ENCODE measurements at regions not wholly inside any gene's neighbourhood (a gene's known extent, or its start where the extent isn't known, plus 50 kb on each side); places are given as distances from the start of the nearest gene placed in this dataset.

- no peak overlapping the region for H3K9ac ChIP-seq (ENCODE audit: low read length)
- no peaks in the 10 kb centered on the region for H3K27me3 ChIP-seq (ENCODE audit: control insufficient read depth in 1 of 2, insufficient read depth in 2 of 2, low read length in 2 of 2)
- no peaks in the 10 kb centered on the region for H3K36me3 ChIP-seq (ENCODE audit: insufficient read depth, low read length)
- H3K4me1 ChIP-seq (ENCODE audit: insufficient read depth, low read length), result peaks cover 3% of the 10 kb centered on the region
- H3K9me3 ChIP-seq (ENCODE audit: low read length), result no peaks in the 10 kb centered on the region
- no peak overlapping the region for H3K27ac ChIP-seq (ENCODE audit: low read depth, low read length)
- no peak overlapping the region for H3K4me3 ChIP-seq (ENCODE audit: low read depth in 1 of 2, low read length in 2 of 2)
Measured at GRCh38 chr5:110104726-110105669, 415.3 kb downstream of the MAN2A1 start.

DNA sequence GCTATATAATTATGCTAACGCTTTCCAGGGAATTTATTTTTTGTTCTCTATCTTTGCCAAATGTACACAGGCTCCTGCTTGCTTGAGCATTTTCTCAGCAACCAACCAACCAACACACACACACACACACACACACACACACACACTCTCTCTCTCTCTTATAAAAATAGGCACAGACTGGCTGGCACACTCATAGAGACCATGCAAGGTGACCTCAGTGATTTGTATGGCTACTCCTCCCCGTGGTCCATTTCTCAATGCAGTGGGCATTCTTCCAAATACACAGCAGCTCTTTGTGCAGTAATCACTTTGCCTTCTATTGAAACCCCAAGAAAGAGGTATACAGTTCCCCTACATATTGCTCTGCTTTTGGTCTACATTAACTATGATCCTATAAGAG lies 416.0 kb downstream of the MAN2A1 start:
- Histone ChIP-seq H3K9ac (ENCODE audit: low read length) (no peak overlapping the region), H3K36me3 (ENCODE audit: insufficient read depth, low read length) (no peaks in the 10 kb centered on the region), H3K4me1 (ENCODE audit: insufficient read depth, low read length) (no peaks in the 10 kb centered on the region), H3K4me3 (ENCODE audit: low read depth in 1 of 2, low read length in 2 of 2) (no peak overlapping the region), H3K9me3 (ENCODE audit: low read length) (no peaks in the 10 kb centered on the region), H3K27ac (ENCODE audit: low read depth, low read length) (no peak overlapping the region), H3K27me3 (ENCODE audit: control insufficient read depth in 1 of 2, insufficient read depth in 2 of 2, low read length in 2 of 2) (no peaks in the 10 kb centered on the region)

- Histone ChIP-seq H3K36me3 (ENCODE audit: insufficient read depth, low read length) (no peaks in the 10 kb centered on the region), H3K9ac (ENCODE audit: low read length) (no peak overlapping the region), H3K9me3 (ENCODE audit: low read length) (no peaks in the 10 kb centered on the region), H3K27me3 (ENCODE audit: control insufficient read depth in 1 of 2, insufficient read depth in 2 of 2, low read length in 2 of 2) (no peaks in the 10 kb centered on the region), H3K27ac (ENCODE audit: low read depth, low read length) (no peak overlapping the region), H3K4me3 (ENCODE audit: low read depth in 1 of 2, low read length in 2 of 2) (no peak overlapping the region), H3K4me1 (ENCODE audit: insufficient read depth, low read length) (no peaks in the 10 kb centered on the region)
Measured at GRCh38 chr5:110106750-110107149, 417.0 kb downstream of the MAN2A1 start.

- Histone ChIP-seq H3K9me3 (ENCODE audit: low read length) (no peaks in the 10 kb centered on the region), H3K27me3 (ENCODE audit: control insufficient read depth in 1 of 2, insufficient read depth in 2 of 2, low read length in 2 of 2) (no peaks in the 10 kb centered on the region), H3K4me1 (ENCODE audit: insufficient read depth, low read length) (no peaks in the 10 kb centered on the region), H3K27ac (ENCODE audit: low read depth, low read length) (no peak overlapping the region), H3K36me3 (ENCODE audit: insufficient read depth, low read length) (no peaks in the 10 kb centered on the region), H3K4me3 (ENCODE audit: low read depth in 1 of 2, low read length in 2 of 2) (no peak overlapping the region), H3K9ac (ENCODE audit: low read length) (no peak overlapping the region)
Measured at GRCh38 chr5:110108520-110108919, 418.8 kb downstream of the MAN2A1 start.

- Histone ChIP-seq H3K36me3 (ENCODE audit: insufficient read depth, low read length) (no peaks in the 10 kb centered on the region), H3K9me3 (ENCODE audit: low read length) (no peaks in the 10 kb centered on the region), H3K9ac (ENCODE audit: low read length) (no peak overlapping the region), H3K4me3 (ENCODE audit: low read depth in 1 of 2, low read length in 2 of 2) (no peak overlapping the region), H3K4me1 (ENCODE audit: insufficient read depth, low read length) (no peaks in the 10 kb centered on the region), H3K27me3 (ENCODE audit: control insufficient read depth in 1 of 2, insufficient read depth in 2 of 2, low read length in 2 of 2) (no peaks in the 10 kb centered on the region), H3K27ac (ENCODE audit: low read depth, low read length) (no peak overlapping the region)
Measured at GRCh38 chr5:110109667-110110066, 419.9 kb downstream of the MAN2A1 start.

DNA sequence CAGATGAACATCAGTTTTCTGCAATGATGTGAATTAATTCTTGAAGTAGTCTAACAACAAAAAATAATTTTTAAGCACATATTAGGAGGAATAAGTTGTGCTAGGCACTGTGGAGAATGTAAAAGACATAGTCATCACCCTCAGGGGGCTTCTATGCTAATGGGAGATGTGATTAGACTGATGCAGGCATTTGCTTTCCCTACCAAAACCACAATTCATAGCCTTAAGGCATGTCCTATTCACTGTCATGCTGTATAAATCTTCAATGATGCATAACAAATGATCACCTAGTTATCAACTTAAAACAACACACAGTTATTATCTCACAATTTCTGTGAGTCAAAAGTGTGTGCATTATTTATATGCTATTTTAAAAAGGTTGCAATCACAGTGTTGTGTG lies 422.6 kb downstream of the MAN2A1 start:
- no peaks in the 10 kb centered on the region for H3K27me3 ChIP-seq (ENCODE audit: control insufficient read depth in 1 of 2, insufficient read depth in 2 of 2, low read length in 2 of 2)
- no peak overlapping the region for H3K27ac ChIP-seq (ENCODE audit: low read depth, low read length)
- H3K9ac ChIP-seq (ENCODE audit: low read length), result no peak overlapping the region
- H3K4me1 ChIP-seq (ENCODE audit: insufficient read depth, low read length), result no peaks in the 10 kb centered on the region
- no peak overlapping the region for H3K4me3 ChIP-seq (ENCODE audit: low read depth in 1 of 2, low read length in 2 of 2)
- H3K9me3 ChIP-seq (ENCODE audit: low read length), result no peaks in the 10 kb centered on the region
- no peaks in the 10 kb centered on the region for H3K36me3 ChIP-seq (ENCODE audit: insufficient read depth, low read length)

GRCh38 chr5:110115503-110115902 lies 425.8 kb downstream of the MAN2A1 start:
- Histone ChIP-seq H3K36me3 (ENCODE audit: insufficient read depth, low read length) (no peaks in the 10 kb centered on the region), H3K27ac (ENCODE audit: low read depth, low read length) (no peak overlapping the region), H3K4me3 (ENCODE audit: low read depth in 1 of 2, low read length in 2 of 2) (no peak overlapping the region), H3K9ac (ENCODE audit: low read length) (no peak overlapping the region), H3K9me3 (ENCODE audit: low read length) (no peaks in the 10 kb centered on the region), H3K27me3 (ENCODE audit: control insufficient read depth in 1 of 2, insufficient read depth in 2 of 2, low read length in 2 of 2) (no peaks in the 10 kb centered on the region), H3K4me1 (ENCODE audit: insufficient read depth, low read length) (no peaks in the 10 kb centered on the region)

GRCh38 chr5:110116539-110116938 lies 426.8 kb downstream of the MAN2A1 start:
- Histone ChIP-seq H3K9me3 (ENCODE audit: low read length) (no peaks in the 10 kb centered on the region), H3K27ac (ENCODE audit: low read depth, low read length) (no peak overlapping the region), H3K36me3 (ENCODE audit: insufficient read depth, low read length) (no peaks in the 10 kb centered on the region), H3K4me1 (ENCODE audit: insufficient read depth, low read length) (no peaks in the 10 kb centered on the region), H3K27me3 (ENCODE audit: control insufficient read depth in 1 of 2, insufficient read depth in 2 of 2, low read length in 2 of 2) (no peaks in the 10 kb centered on the region), H3K9ac (ENCODE audit: low read length) (no peak overlapping the region), H3K4me3 (ENCODE audit: low read depth in 1 of 2, low read length in 2 of 2) (no peak overlapping the region)

DNA sequence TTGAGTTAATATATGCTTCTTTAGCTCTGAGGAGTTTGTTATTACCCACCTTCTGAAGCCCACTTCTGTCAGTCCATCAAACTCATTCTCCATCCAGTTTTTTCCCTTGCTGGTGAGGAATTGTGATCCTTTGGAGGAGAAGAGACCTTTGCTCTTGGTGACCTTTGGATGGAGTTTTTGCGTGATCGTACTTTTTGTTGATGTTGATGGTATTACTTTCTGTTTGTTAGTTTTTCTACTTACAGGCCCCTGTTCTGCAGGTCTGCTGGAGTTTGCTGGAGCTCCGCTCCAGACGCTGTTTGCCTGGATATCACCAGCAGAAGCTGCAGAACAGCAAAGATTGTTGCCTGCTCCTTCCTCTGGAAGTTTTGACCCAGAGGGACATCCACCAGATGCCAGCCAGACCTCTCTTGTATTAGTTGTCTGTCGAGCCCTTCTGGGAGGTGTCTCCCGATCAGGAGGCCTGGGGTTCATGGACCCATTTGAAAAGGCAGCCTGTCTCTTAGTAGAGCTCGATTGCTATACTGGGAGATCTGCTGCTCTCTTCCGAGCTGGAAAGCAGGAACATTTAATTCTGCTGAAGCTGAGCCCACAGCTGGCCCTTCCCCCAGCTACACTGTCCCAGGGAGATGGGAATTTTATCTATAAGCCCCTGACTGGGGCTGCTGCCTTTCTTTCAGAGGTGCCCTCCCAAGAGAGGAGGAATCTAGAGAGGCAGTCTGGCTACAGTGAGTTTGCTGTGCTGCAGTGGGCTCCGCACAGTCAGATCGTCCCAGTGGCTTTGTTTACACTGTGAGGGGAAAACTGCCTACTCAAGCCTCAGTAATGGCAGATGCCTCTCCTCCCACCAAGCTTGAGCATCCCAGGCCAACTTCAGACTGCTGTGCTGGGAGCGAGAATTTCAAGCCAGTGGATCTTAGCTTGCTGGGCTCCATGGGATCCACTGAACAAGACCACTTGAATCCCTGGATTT lies 445.5 kb downstream of the MAN2A1 start:
- Histone ChIP-seq H3K27ac (ENCODE audit: low read depth, low read length) (no peak overlapping the region), H3K4me1 (ENCODE audit: insufficient read depth, low read length) (no peaks in the 10 kb centered on the region)

GRCh38 chr5:110150199-110150598 lies 460.5 kb downstream of the MAN2A1 start:
- H3K27ac ChIP-seq (ENCODE audit: low read depth, low read length), result no peak overlapping the region
- no peak overlapping the region for H3K9ac ChIP-seq (ENCODE audit: low read length)
- H3K4me1 ChIP-seq (ENCODE audit: insufficient read depth, low read length), result no peaks in the 10 kb centered on the region
- H3K9me3 ChIP-seq (ENCODE audit: low read length), result no peaks in the 10 kb centered on the region
- no peak overlapping the region for H3K4me3 ChIP-seq (ENCODE audit: low read depth in 1 of 2, low read length in 2 of 2)
- no peaks in the 10 kb centered on the region for H3K36me3 ChIP-seq (ENCODE audit: insufficient read depth, low read length)
- H3K27me3 ChIP-seq (ENCODE audit: control insufficient read depth in 1 of 2, insufficient read depth in 2 of 2, low read length in 2 of 2), result no peaks in the 10 kb centered on the region

More for the DNA sequence above, 445.5 kb downstream of the MAN2A1 start:
- Histone ChIP-seq H3K9me3 (ENCODE audit: low read length) (no peaks in the 10 kb centered on the region), H3K27me3 (ENCODE audit: control insufficient read depth in 1 of 2, insufficient read depth in 2 of 2, low read length in 2 of 2) (no peaks in the 10 kb centered on the region), H3K4me3 (ENCODE audit: low read depth in 1 of 2, low read length in 2 of 2) (no peak overlapping the region), H3K36me3 (ENCODE audit: insufficient read depth, low read length) (no peaks in the 10 kb centered on the region), H3K9ac (ENCODE audit: low read length) (no peak overlapping the region)

GRCh38 chr5:110159202-110159601 lies 469.5 kb downstream of the MAN2A1 start:
- no peak overlapping the region for H3K27ac ChIP-seq (ENCODE audit: low read depth, low read length)
- no peak overlapping the region for H3K9ac ChIP-seq (ENCODE audit: low read length)
- H3K4me3 ChIP-seq (ENCODE audit: low read depth in 1 of 2, low read length in 2 of 2), result no peak overlapping the region
- H3K36me3 ChIP-seq (ENCODE audit: insufficient read depth, low read length), result no peaks in the 10 kb centered on the region
- H3K9me3 ChIP-seq (ENCODE audit: low read length), result no peaks in the 10 kb centered on the region
- no peaks in the 10 kb centered on the region for H3K27me3 ChIP-seq (ENCODE audit: control insufficient read depth in 1 of 2, insufficient read depth in 2 of 2, low read length in 2 of 2)
- H3K4me1 ChIP-seq (ENCODE audit: insufficient read depth, low read length), result no peaks in the 10 kb centered on the region

All from muscle layer of colon (tissue), 2 donors.